HepG2 (cell line): ENCODE measurements at regions not wholly inside any gene's neighbourhood (a gene's known extent, or its start where the extent isn't known, plus 50 kb on each side); places are given as distances from the start of the nearest gene placed in this dataset.

Source experiments
- ATAC-seq: fragments of 200-7000 bp; cut with Tn5 transposase; 3 replicates; pipeline ENCODE4 v1.9.1; 2020; ENCODE audit warnings: mild to moderate bottlenecking, moderate library complexity
- BruUV-seq: library from RNA; stranded (reverse); fragments of 400-500 nt; replicated peaks from 2 replicates; lab custom pipeline; 2021; lab: Mats Ljungman, UMichigan
- CTCF ChIA-PET: fragments of 300-600 bp; formaldehyde crosslinking; extraction: SDS; loops from one replicate; lab custom pipeline; 2021; ENCODE audit warnings: low total read pairs, inconsistent platforms, low intra/inter-chr PET ratio; lab: Yijun Ruan, JAX
- POLR2A ChIA-PET: fragments of 350-600 bp; sonication (Branson Sonifier 250); formaldehyde crosslinking; loops from one replicate; lab custom pipeline; 2020; ENCODE audit warnings: antibody characterized with exemption, inconsistent platforms; lab: Yijun Ruan, JAX
- DNase-seq: peaks from one replicate; pipeline ENCODE4 v3.0.0-alpha.2; 2015; ENCODE audit warnings: low spot score
- FAIRE-seq: peaks from 3 replicates; lab custom pipeline; 2011; peaks lifted over from hg19 to GRCh38; lab: Jason Lieb, UNC
- H2AFZ ChIP-seq: one replicate; pipeline ENCODE4 v1.6.1; 2011; ENCODE audit warnings: low read length, inconsistent platforms
- H3K27ac ChIP-seq: fragments of 300-600 bp; 3 replicates; pipeline ENCODE4 v1.8.0; 2011; ENCODE audit warnings: mixed run types, mild to moderate bottlenecking, mixed read lengths, low read length, inconsistent platforms; ENCODE audit not compliant: insufficient read depth; ENCODE audit errors: extremely low read length
- H3K27me3 ChIP-seq, 2 experiments: fragments of 200-600 bp in 1 of 2; 2 replicates in 1 of 2; 3 replicates in 1 of 2; pipeline versions ENCODE4 v1.6.0 to v1.8.0; 2011; ENCODE audit warnings: low read length in 2 of 2, mild to moderate bottlenecking in 2 of 2, moderate library complexity in 2 of 2, inconsistent platforms in 1 of 2; ENCODE audit not compliant: insufficient read depth in 2 of 2, control insufficient read depth in 1 of 2
- H3K36me3 ChIP-seq, 2 experiments: fragments of 200-600 bp in 1 of 2; replicated peaks in 1 of 2; 2 replicates in 1 of 2; 3 replicates in 1 of 2; pipeline versions ENCODE4 v1.5.1 to v1.8.0; 2011; ENCODE audit warnings: low read length in 2 of 2, inconsistent platforms in 1 of 2; ENCODE audit not compliant: insufficient read depth in 2 of 2, control insufficient read depth in 1 of 2
- H3K4me1 ChIP-seq: 2 replicates; pipeline ENCODE4 v1.5.1; 2012; ENCODE audit warnings: low read length, inconsistent platforms; ENCODE audit not compliant: insufficient read depth
- H3K4me2 ChIP-seq: 2 replicates; pipeline ENCODE4 v1.6.0; 2011; ENCODE audit warnings: low read depth, low read length, inconsistent platforms
- H3K4me3 ChIP-seq, 3 experiments: fragments of 200-600 bp in 1 of 3; sonication (generic), shearing (Covaris generic) in 1 of 3; replicated peaks in 1 of 3; 2 replicates each; pipeline ENCODE4 v1.5.1; 2011 to 2016; ENCODE audit warnings: low read length in 3 of 3, inconsistent platforms in 2 of 3, low read depth in 2 of 3, mild to moderate bottlenecking in 2 of 3, control low read depth in 1 of 3, mixed read lengths in 1 of 3; ENCODE audit not compliant: insufficient read depth in 1 of 3
- H3K79me2 ChIP-seq: one replicate; pipeline ENCODE4 v1.6.1; 2011; ENCODE audit warnings: low read length, inconsistent platforms; ENCODE audit not compliant: insufficient read depth
- H3K9ac ChIP-seq: 2 replicates; pipeline ENCODE4 v1.6.0; 2011; ENCODE audit warnings: mild to moderate bottlenecking, low read depth, low read length, inconsistent platforms; ENCODE audit not compliant: insufficient read depth
- H3K9me3 ChIP-seq: 2 replicates; pipeline ENCODE4 v1.5.1; 2012; ENCODE audit warnings: mild to moderate bottlenecking, low read length
- H4K20me1 ChIP-seq: 2 replicates; pipeline ENCODE4 v1.6.0; 2011; ENCODE audit warnings: inconsistent platforms, mild to moderate bottlenecking, low read length, moderate library complexity; ENCODE audit not compliant: insufficient read depth
- BORCS8-MEF2B ChIP-seq: sonication (generic); formaldehyde crosslinking; IDR thresholded peaks from 2 replicates; pipeline ENCODE4 v1.8.0; 2022; ENCODE audit warnings: mild to moderate bottlenecking, missing genetic modification reagents
- FOXA1 ChIP-seq, 2 experiments: fragments of 450-650 bp in 1 of 2; sonication (generic) in 1 of 2; formaldehyde crosslinking in 1 of 2; IDR thresholded peaks; 2 replicates each; pipeline versions ENCODE4 v1.4.0 to v1.6.1; 2016 to 2020; ENCODE audit warnings: missing genetic modification reagents in 1 of 2
- JUND ChIP-seq: sonication (generic); formaldehyde crosslinking; IDR thresholded peaks from 2 replicates; pipeline ENCODE4 v1.8.0; 2022; ENCODE audit warnings: mild to moderate bottlenecking, missing genetic modification reagents
- KDM1A ChIP-seq: IDR thresholded peaks from 2 replicates; pipeline ENCODE4 v1.6.1; 2016; ENCODE audit warnings: missing compliant biosample characterization
- ZKSCAN5 ChIP-seq: sonication (generic); formaldehyde crosslinking; IDR thresholded peaks from 2 replicates; pipeline ENCODE4 v1.5.1; 2020; ENCODE audit warnings: mild to moderate bottlenecking, missing genetic modification reagents
- ZNF101 ChIP-seq: sonication (generic); formaldehyde crosslinking; IDR thresholded peaks from 2 replicates; pipeline ENCODE4 v1.4.0; 2020; ENCODE audit warnings: mild to moderate bottlenecking, low read depth, missing genetic modification reagents, borderline replicate concordance
- ZNF441 ChIP-seq: sonication (generic); formaldehyde crosslinking; IDR thresholded peaks from 2 replicates; pipeline ENCODE4 v1.7.0; 2021; ENCODE audit warnings: missing genetic modification reagents, borderline replicate concordance
- WGBS: methylation state at CpG from one replicate; pipeline ENCODE4 v1.1.6; 2017; ENCODE audit warnings: low lambda C conversion rate; 5-methylcytosine and 5-hydroxymethylcytosine counted together
- in situ Hi-C: cut with HindIII; loops from 2 replicates; pipeline ENCODE4 v1.10.0; 2017; ENCODE audit warnings: low pct_unique_long_range_greater_than_20kb; ENCODE audit not compliant: extremely low pct_ligation_motif_present
- intact Hi-C: fragments of 100-400 bp; cut with micrococcal nuclease; formaldehyde crosslinking; loops from one replicate; pipeline ENCODE4 v1.10.0; 2022; ENCODE audit not compliant: unreplicated experiment
- TF ChIP-seq, protein P1 (sequence below): sonication (generic); formaldehyde crosslinking; IDR thresholded peaks from 2 replicates; pipeline ENCODE4 v1.5.0; 2020; ENCODE audit warnings: mild to moderate bottlenecking, missing genetic modification reagents
- TF ChIP-seq, protein P2 (sequence below), 2 experiments: sonication (generic) in 1 of 2; formaldehyde crosslinking in 1 of 2; IDR thresholded peaks; 2 replicates each; pipeline versions ENCODE4 v1.4.0 to v1.6.1; 2016 to 2020; ENCODE audit warnings: borderline replicate concordance in 1 of 2, low read depth in 1 of 2, mild to moderate bottlenecking in 1 of 2, missing genetic modification reagents in 1 of 2
- TF ChIP-seq, protein P3 (sequence below): sonication (generic); formaldehyde crosslinking; IDR thresholded peaks from 2 replicates; pipeline ENCODE4 v1.4.0; 2020; ENCODE audit warnings: missing genetic modification reagents
- TF ChIP-seq, protein P4 (sequence below): fragments of 450-650 bp; IDR thresholded peaks from 2 replicates; pipeline ENCODE4 v1.6.1; 2017; ENCODE audit warnings: mild to moderate bottlenecking

DNA sequence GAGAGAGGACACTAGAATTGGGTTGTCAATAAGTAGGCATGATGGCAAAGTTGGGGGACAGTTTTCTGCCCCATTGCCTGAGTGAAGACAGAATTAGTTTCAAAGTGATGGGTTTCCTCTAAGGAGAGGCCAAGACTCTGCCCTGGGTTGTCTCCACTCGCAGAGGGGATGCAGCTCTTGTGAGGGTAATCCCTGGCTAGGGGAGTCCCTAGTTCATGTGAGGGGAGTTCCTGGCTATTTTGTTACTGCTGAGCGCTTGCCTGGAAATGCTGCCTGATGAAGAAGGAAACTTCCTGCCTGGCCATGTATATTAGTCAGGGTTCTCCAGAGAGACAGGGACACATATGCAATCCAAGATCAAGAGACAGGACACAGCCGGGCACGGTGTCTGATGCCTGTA is 501.5 kb downstream of the BCL11A start (continued):
- TF ChIP-seq ZNF101 (CRISPR knock-in tag) (no peak), FOXA1 (IDR thresholded peaks at IDR 0.05) (no peak), FOXA1 (CRISPR knock-in tag; IDR thresholded peaks at IDR 0.05) (no peak), ZKSCAN5 (CRISPR knock-in tag) (no peak)

DNA sequence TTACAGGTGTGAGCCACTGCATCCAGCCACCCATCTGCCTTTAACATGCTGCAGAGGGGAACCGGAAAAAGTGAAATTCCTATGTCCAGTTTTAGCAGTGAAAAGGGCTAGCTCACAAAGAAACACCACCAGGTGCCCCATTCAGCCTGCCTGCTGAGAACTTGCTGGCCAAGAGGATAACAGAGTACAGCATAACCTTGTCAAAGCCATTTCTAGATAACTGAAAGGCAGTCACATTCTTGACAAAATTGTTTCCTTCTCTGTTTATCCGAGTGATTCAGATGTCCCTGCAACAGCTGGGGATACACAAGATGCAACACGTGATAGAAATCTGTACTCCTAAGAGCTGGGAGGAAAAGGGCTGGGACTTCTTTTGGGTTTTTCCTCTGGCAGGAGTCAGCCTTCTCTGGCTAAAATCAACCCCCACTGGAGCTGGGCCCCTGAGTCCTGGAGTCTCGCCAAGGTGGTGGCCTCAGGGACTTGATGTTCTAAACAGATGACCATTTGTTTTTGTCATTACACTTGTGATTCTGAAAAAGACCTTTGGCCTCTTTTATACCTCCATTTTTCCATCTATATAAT is 505.4 kb downstream of the BCL11A start:
- Histone ChIP-seq H3K4me2 (no peak overlapping the region), H2AFZ (no peak overlapping the region), H3K36me3 (no peaks in the 10 kb centered on the region), H4K20me1 (no peaks in the 10 kb centered on the region), H3K9me3 (no peaks in the 10 kb centered on the region), H3K9ac (no peak overlapping the region), H3K4me3 (no peak overlapping the region), H3K79me2 (no peaks in the 10 kb centered on the region), H3K27me3 (no peaks in the 10 kb centered on the region), H3K27ac (no peak overlapping the region), H3K4me1 (no peaks in the 10 kb centered on the region)
- ATAC-seq, result no peak
- ChIA-PET POLR2A (no interaction called here), CTCF (no interaction called here)
- intact Hi-C loops (no loop called here), in situ Hi-C loops (no loop called here)
- WGBS, result 18% methylated on average over 4 of the region's 4 CpGs
- no peak for FAIRE-seq
- no TSS peak for BruUV-seq
- no peak for DNase-seq
- TF ChIP-seq, protein P1, sequence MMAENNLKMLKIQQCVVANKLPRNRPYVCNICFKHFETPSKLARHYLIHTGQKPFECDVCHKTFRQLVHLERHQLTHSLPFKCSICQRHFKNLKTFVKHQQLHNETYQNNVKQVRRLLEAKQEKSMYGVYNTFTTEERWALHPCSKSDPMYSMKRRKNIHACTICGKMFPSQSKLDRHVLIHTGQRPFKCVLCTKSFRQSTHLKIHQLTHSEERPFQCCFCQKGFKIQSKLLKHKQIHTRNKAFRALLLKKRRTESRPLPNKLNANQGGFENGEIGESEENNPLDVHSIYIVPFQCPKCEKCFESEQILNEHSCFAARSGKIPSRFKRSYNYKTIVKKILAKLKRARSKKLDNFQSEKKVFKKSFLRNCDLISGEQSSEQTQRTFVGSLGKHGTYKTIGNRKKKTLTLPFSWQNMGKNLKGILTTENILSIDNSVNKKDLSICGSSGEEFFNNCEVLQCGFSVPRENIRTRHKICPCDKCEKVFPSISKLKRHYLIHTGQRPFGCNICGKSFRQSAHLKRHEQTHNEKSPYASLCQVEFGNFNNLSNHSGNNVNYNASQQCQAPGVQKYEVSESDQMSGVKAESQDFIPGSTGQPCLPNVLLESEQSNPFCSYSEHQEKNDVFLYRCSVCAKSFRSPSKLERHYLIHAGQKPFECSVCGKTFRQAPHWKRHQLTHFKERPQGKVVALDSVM (CRISPR knock-in tag), result no peak
- TF ChIP-seq, protein P2, sequence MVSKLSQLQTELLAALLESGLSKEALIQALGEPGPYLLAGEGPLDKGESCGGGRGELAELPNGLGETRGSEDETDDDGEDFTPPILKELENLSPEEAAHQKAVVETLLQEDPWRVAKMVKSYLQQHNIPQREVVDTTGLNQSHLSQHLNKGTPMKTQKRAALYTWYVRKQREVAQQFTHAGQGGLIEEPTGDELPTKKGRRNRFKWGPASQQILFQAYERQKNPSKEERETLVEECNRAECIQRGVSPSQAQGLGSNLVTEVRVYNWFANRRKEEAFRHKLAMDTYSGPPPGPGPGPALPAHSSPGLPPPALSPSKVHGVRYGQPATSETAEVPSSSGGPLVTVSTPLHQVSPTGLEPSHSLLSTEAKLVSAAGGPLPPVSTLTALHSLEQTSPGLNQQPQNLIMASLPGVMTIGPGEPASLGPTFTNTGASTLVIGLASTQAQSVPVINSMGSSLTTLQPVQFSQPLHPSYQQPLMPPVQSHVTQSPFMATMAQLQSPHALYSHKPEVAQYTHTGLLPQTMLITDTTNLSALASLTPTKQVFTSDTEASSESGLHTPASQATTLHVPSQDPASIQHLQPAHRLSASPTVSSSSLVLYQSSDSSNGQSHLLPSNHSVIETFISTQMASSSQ (IDR thresholded peaks at IDR 0.05; ENCODE audit: low read depth), result no peak
- TF ChIP-seq, protein P2 (CRISPR knock-in tag; IDR thresholded peaks at IDR 0.05; ENCODE audit: borderline replicate concordance), result no peak
- TF ChIP-seq BORCS8-MEF2B (CRISPR knock-in tag), result no peak
- no peak for TF ChIP-seq KDM1A (CRISPR knock-in tag)
- TF ChIP-seq, protein P3, sequence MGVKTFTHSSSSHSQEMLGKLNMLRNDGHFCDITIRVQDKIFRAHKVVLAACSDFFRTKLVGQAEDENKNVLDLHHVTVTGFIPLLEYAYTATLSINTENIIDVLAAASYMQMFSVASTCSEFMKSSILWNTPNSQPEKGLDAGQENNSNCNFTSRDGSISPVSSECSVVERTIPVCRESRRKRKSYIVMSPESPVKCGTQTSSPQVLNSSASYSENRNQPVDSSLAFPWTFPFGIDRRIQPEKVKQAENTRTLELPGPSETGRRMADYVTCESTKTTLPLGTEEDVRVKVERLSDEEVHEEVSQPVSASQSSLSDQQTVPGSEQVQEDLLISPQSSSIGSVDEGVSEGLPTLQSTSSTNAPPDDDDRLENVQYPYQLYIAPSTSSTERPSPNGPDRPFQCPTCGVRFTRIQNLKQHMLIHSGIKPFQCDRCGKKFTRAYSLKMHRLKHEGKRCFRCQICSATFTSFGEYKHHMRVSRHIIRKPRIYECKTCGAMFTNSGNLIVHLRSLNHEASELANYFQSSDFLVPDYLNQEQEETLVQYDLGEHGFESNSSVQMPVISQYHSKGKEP (CRISPR knock-in tag), result no peak
- no peak for TF ChIP-seq ZNF441 (CRISPR knock-in tag)
- no peak for TF ChIP-seq JUND
- TF ChIP-seq, protein P4, sequence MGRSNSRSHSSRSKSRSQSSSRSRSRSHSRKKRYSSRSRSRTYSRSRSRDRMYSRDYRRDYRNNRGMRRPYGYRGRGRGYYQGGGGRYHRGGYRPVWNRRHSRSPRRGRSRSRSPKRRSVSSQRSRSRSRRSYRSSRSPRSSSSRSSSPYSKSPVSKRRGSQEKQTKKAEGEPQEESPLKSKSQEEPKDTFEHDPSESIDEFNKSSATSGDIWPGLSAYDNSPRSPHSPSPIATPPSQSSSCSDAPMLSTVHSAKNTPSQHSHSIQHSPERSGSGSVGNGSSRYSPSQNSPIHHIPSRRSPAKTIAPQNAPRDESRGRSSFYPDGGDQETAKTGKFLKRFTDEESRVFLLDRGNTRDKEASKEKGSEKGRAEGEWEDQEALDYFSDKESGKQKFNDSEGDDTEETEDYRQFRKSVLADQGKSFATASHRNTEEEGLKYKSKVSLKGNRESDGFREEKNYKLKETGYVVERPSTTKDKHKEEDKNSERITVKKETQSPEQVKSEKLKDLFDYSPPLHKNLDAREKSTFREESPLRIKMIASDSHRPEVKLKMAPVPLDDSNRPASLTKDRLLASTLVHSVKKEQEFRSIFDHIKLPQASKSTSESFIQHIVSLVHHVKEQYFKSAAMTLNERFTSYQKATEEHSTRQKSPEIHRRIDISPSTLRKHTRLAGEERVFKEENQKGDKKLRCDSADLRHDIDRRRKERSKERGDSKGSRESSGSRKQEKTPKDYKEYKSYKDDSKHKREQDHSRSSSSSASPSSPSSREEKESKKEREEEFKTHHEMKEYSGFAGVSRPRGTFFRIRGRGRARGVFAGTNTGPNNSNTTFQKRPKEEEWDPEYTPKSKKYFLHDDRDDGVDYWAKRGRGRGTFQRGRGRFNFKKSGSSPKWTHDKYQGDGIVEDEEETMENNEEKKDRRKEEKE, result no peak
